ENCODE measurements at regions not wholly inside any gene's neighbourhood (a gene's known extent, or its start where the extent isn't known, plus 50 kb on each side); places are given as distances from the start of the nearest gene placed in this dataset.

DNA sequence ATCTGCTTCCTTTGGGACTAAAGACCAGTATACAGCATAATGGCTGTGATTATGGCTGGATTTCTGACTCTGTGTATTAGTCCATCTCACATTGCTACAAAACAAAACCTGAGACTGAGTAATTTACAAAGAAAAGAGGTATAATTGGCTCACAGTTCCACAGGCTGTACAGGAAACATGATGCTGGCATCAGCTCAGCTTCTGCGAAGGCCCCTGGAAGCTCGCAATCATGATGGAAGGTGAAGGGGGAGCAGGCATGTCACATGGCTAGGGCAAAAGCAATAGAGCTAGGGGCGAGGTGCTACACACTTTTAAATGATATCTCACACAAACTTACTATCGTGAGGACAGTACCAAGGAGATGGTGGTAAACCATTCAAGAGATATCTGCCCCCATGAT, 68.0 kb upstream of the GADL1 start:
- Histone ChIP-seq H3K4me3 (no peak overlapping the region), H3K36me3 (no peaks in the 10 kb centered on the region), H3K27me3 (peaks cover 4% of the 10 kb centered on the region), H3K27ac (no peak overlapping the region), H3K4me1 (no peaks in the 10 kb centered on the region), H3K9me3 (no peaks in the 10 kb centered on the region)
- ATAC-seq (no peak), DNase-seq (no peak)
- TF ChIP-seq, protein P1, sequence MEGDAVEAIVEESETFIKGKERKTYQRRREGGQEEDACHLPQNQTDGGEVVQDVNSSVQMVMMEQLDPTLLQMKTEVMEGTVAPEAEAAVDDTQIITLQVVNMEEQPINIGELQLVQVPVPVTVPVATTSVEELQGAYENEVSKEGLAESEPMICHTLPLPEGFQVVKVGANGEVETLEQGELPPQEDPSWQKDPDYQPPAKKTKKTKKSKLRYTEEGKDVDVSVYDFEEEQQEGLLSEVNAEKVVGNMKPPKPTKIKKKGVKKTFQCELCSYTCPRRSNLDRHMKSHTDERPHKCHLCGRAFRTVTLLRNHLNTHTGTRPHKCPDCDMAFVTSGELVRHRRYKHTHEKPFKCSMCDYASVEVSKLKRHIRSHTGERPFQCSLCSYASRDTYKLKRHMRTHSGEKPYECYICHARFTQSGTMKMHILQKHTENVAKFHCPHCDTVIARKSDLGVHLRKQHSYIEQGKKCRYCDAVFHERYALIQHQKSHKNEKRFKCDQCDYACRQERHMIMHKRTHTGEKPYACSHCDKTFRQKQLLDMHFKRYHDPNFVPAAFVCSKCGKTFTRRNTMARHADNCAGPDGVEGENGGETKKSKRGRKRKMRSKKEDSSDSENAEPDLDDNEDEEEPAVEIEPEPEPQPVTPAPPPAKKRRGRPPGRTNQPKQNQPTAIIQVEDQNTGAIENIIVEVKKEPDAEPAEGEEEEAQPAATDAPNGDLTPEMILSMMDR (IDR thresholded peaks at IDR 0.05) = no peak
- intact Hi-C loops (cut with DNase I) = no loop called here

DNA sequence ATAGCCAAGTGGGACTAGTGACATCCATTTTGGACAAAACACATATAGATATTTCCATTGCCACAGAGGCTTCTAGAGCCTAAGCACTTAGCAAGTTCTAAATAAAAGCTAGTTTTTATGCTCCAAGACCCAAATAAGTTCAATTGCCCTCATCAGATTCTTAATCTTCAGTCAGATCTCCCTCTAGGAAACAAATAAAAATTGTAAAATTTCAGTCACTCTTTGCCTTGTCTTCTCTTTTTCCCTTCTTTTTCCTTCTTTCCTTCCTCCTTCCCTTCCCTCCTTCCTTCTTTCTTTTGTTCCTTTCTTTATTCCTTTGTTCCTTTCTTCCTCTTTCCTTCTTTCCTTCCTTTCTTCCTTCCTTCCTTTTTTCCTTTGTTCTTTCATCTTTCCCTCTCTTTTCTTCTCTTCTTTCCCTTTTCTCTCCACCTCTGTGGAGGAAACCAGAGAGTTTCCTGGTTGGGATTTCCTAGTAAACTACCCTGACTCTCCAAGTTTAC, 68.8 kb upstream of the GADL1 start:
- Histone ChIP-seq H3K4me1 (no peaks in the 10 kb centered on the region), H3K4me3 (no peak overlapping the region), H3K27me3 (peaks cover 4% of the 10 kb centered on the region), H3K9me3 (no peaks in the 10 kb centered on the region), H3K27ac (no peak overlapping the region), H3K36me3 (no peaks in the 10 kb centered on the region)
- TF ChIP-seq, protein P1 (IDR thresholded peaks at IDR 0.05) = no peak
- ATAC-seq = no peak
- intact Hi-C loops (cut with DNase I) = no loop called here
- DNase-seq = no peak

DNA sequence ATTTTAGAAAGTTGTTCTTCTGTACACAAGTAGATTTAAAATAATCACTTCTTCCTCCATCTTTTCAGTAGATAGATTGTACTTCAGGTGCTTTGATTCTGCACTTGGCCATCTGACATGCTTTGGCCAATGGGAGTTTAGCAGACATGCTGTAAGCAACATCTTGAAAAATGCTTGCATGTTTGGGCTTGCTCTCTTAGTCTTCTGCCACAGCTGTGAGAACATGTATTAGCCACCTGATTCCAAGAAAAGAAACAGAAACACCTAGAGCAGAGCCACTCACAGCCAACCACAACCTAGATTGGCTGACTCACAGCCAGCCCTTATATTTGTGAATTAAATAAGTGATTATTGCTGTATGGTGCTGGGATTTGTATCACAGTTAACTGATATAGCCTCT, 70.2 kb upstream of the GADL1 start:
- no peaks in the 10 kb centered on the region for H3K36me3 ChIP-seq
- DNase-seq (no peak), ATAC-seq (no peak)
- intact Hi-C loops (cut with DNase I) = no loop called here
- H3K4me1 ChIP-seq = no peaks in the 10 kb centered on the region
- peaks cover 4% of the 10 kb centered on the region for H3K27me3 ChIP-seq
- no peaks in the 10 kb centered on the region for H3K9me3 ChIP-seq
- TF ChIP-seq, protein P1 (IDR thresholded peaks at IDR 0.05) = no peak
- no peak overlapping the region for H3K27ac ChIP-seq
- no peak overlapping the region for H3K4me3 ChIP-seq

DNA sequence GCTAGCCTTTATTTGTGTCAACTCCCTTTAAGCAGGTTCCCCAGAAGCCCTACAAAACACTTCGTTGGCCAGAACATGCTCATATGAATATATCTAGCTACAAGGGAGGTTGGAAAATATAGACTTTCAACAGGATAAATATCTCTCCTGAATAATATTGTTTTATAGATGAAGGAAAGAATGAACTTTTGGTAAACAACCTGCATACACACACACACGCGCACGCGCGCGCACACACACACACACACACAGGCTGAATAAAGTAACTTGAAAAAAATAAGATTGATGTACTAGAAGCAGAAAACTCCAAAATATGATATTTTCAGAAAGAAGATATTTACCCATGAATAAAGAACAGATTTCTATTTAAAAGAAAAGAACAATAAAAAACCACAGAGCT, 72.4 kb upstream of the GADL1 start:
- no peak for DNase-seq
- peaks cover 4% of the 10 kb centered on the region for H3K27me3 ChIP-seq
- intact Hi-C loops (cut with DNase I) = no loop called here

DNA sequence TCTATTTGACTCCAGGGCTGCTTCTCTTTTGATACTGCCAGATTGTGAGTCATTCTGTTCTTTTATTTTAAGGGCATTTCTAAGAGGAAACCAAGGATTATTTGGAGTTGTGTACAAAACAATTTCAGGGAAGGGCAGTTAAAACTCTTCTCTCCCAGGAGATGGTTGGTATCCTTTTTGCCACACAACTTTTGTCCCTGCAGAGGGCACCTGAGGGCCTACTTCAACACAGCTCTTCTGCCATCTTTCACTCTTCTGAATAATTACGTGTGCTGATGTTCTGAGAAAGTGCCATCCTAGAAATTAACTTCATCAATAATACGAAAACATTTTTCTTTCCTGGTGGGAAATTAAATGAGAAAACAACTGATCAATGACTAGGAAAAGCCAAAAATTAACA, 75.7 kb upstream of the GADL1 start:
- no peak overlapping the region for H3K4me3 ChIP-seq
- intact Hi-C loops (cut with DNase I) = no loop called here
- no peaks in the 10 kb centered on the region for H3K4me1 ChIP-seq
- no peak overlapping the region for H3K27ac ChIP-seq
- no peaks in the 10 kb centered on the region for H3K9me3 ChIP-seq
- no peak for DNase-seq
- ATAC-seq = no peak
- no peaks in the 10 kb centered on the region for H3K36me3 ChIP-seq
- TF ChIP-seq, protein P1 (IDR thresholded peaks at IDR 0.05) = peak; percentile 26
- H3K27me3 ChIP-seq = peaks cover 4% of the 10 kb centered on the region

More for the DNA sequence above, 72.4 kb upstream of the GADL1 start:
- ATAC-seq = no peak
- TF ChIP-seq, protein P1 (IDR thresholded peaks at IDR 0.05) = no peak
- H3K4me1 ChIP-seq = no peaks in the 10 kb centered on the region
- H3K36me3 ChIP-seq = no peaks in the 10 kb centered on the region
- H3K27ac ChIP-seq = no peak overlapping the region
- H3K4me3 ChIP-seq = no peak overlapping the region
- H3K9me3 ChIP-seq = no peaks in the 10 kb centered on the region

DNA sequence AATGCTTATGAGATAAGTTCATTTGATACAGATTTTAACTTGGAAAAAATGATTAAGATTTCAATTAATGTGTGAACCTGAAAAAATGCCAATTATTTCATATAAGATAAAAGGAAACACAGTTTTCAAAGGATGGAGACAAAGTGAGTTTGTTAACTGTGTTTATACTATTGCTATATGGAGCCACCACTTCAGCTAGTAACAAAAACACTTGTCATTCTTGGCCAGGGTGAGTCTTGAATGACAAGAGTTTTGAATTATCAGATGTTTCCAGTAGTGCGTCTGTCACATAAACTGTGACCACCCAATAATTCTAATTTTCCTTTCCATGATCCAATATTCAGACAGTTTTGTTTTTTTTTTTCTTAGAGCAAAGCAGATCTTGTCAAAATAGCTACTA, 78.0 kb upstream of the GADL1 start:
- ATAC-seq (no peak), DNase-seq (no peak)
- Histone ChIP-seq H3K27ac (no peak overlapping the region), H3K36me3 (no peaks in the 10 kb centered on the region), H3K4me1 (no peaks in the 10 kb centered on the region), H3K4me3 (no peak overlapping the region), H3K9me3 (no peaks in the 10 kb centered on the region), H3K27me3 (no peaks in the 10 kb centered on the region)
- intact Hi-C loops (cut with DNase I) = no loop called here
- TF ChIP-seq, protein P1 (IDR thresholded peaks at IDR 0.05) = no peak
